SK-N-SH (cell line): ENCODE measurements at regions not wholly inside any gene's neighbourhood (a gene's known extent, or its start where the extent isn't known, plus 50 kb on each side); places are given as distances from the start of the nearest gene placed in this dataset.

ENCODE experiments used
- CTCF ChIA-PET: fragments of 300-600, 350-600 bp; formaldehyde crosslinking; extraction: SDS; loops from one replicate; lab custom pipeline; 2021; lab: Yijun Ruan, JAX
- POLR2A ChIA-PET: fragments of 350-600 bp; sonication (Branson Sonifier 250); formaldehyde crosslinking; extraction: SDS; loops from one replicate; lab custom pipeline; 2020; ENCODE audit warnings: antibody characterized with exemption, inconsistent platforms; lab: Yijun Ruan, JAX
- DNase-seq: peaks from one replicate; pipeline ENCODE4 v3.0.0; 2012
- H2AFZ ChIP-seq: fragments of 200-600 bp; sonication (generic); 2 replicates; pipeline ENCODE4 v1.8.1; 2016; ENCODE audit warnings: antibody characterized with exemption, mild to moderate bottlenecking, low read depth
- H3F3A ChIP-seq: fragments of 200-600 bp; sonication (generic); replicated peaks from 2 replicates; pipeline ENCODE3; 2016; ENCODE audit warnings: antibody characterized with exemption, mild to moderate bottlenecking; ENCODE audit not compliant: insufficient read depth
- H3K27ac ChIP-seq, 2 experiments: fragments of 200-500 bp in 1 of 2; fragments of 200-600 bp in 1 of 2; sonication (Bioruptor generic) in 1 of 2; sonication (generic), shearing (Covaris generic) in 1 of 2; 2 replicates each; pipeline versions ENCODE4 v1.5.1 to v1.6.1; 2014 to 2016; ENCODE audit warnings: low read depth in 2 of 2, inconsistent platforms in 1 of 2, low read length in 1 of 2, mild to moderate bottlenecking in 1 of 2, mixed read lengths in 1 of 2
- H3K27me3 ChIP-seq: fragments of 200-600 bp; sonication (generic), shearing (Covaris generic); 2 replicates; pipeline ENCODE4 v1.6.1; 2016; ENCODE audit warnings: mixed run types; ENCODE audit not compliant: insufficient read depth
- H3K36me3 ChIP-seq, 2 experiments: fragments of 200-500 bp in 1 of 2; fragments of 200-600 bp in 1 of 2; sonication (Bioruptor generic) in 1 of 2; sonication (generic) in 1 of 2; replicated peaks in 1 of 2; 2 replicates each; pipeline versions ENCODE3 to v1.5.1; 2014 to 2016; ENCODE audit warnings: low read length in 1 of 2, mild to moderate bottlenecking in 1 of 2; ENCODE audit not compliant: insufficient read depth in 2 of 2, control insufficient read depth in 1 of 2
- H3K4me1 ChIP-seq, 2 experiments: fragments of 200-500 bp in 1 of 2; fragments of 200-600 bp in 1 of 2; sonication (Bioruptor generic) in 1 of 2; sonication (generic), shearing (Covaris generic) in 1 of 2; 2 replicates each; pipeline versions ENCODE4 v1.5.1 to v1.6.1; 2014 to 2016; ENCODE audit warnings: low read depth in 1 of 2, low read length in 1 of 2, mixed run types in 1 of 2; ENCODE audit not compliant: insufficient read depth in 2 of 2, control insufficient read depth in 1 of 2
- H3K4me2 ChIP-seq: fragments of 200-600 bp; sonication (generic), shearing (Covaris generic); 2 replicates; pipeline ENCODE4 v1.6.1; 2017; ENCODE audit warnings: mixed run types
- H3K4me3 ChIP-seq, 2 experiments: fragments of 200-500 bp in 1 of 2; fragments of 200-600 bp in 1 of 2; sonication (Bioruptor generic) in 1 of 2; sonication (generic), shearing (Covaris generic) in 1 of 2; 2 replicates each; pipeline versions ENCODE4 v1.5.1 to v1.8.1; 2014 to 2016; ENCODE audit warnings: low read depth in 2 of 2, inconsistent platforms in 1 of 2, low read length in 1 of 2, mild to moderate bottlenecking in 1 of 2, mixed read lengths in 1 of 2, moderate library complexity in 1 of 2
- H3K79me2 ChIP-seq: fragments of 200-600 bp; sonication (generic); 2 replicates; pipeline ENCODE4 v1.8.1; 2017; ENCODE audit warnings: mild to moderate bottlenecking; ENCODE audit not compliant: insufficient read depth
- H3K9ac ChIP-seq: fragments of 200-600 bp; sonication (generic); 2 replicates; pipeline ENCODE4 v1.6.1; 2017; ENCODE audit warnings: mixed run types
- H3K9me2 ChIP-seq: fragments of 200-600 bp; sonication (generic); 2 replicates; pipeline ENCODE4 v1.6.1; 2017; ENCODE audit warnings: mixed run types
- H3K9me3 ChIP-seq: fragments of 200-600 bp; sonication (generic); 2 replicates; pipeline ENCODE4 v1.6.1; 2017; ENCODE audit warnings: mixed run types, mild to moderate bottlenecking, moderate library complexity
- H4K20me1 ChIP-seq: fragments of 200-600 bp; sonication (generic); 2 replicates; pipeline ENCODE4 v1.6.1; 2017; ENCODE audit warnings: mild to moderate bottlenecking, mixed run types; ENCODE audit not compliant: insufficient read depth
- CTCF ChIP-seq: fragments of 200-600 bp; sonication (generic); IDR thresholded peaks from 2 replicates; pipeline ENCODE4 v1.6.1; 2017; ENCODE audit warnings: antibody characterized with exemption, mild to moderate bottlenecking, moderate library complexity
- EP300 ChIP-seq, 2 experiments: IDR thresholded peaks; 2 replicates each; pipeline versions ENCODE4 v1.4.0 to v1.6.1; 2012; ENCODE audit warnings: borderline replicate concordance in 1 of 2, low read depth in 1 of 2, low read length in 1 of 2
- GABPA ChIP-seq: IDR thresholded peaks from 2 replicates; pipeline ENCODE4 v1.4.0; 2012; ENCODE audit warnings: low read depth, mild to moderate bottlenecking
- IRF3 ChIP-seq: fragments of 150-350 bp; IDR thresholded peaks from 2 replicates; pipeline ENCODE4 v1.6.1; 2016; ENCODE audit warnings: mild to moderate bottlenecking, low read depth, low read length
- JUND ChIP-seq: IDR thresholded peaks from 2 replicates; pipeline ENCODE4 v1.4.0; 2012
- MAX ChIP-seq: IDR thresholded peaks from 2 replicates; pipeline ENCODE4 v1.4.0; 2012; ENCODE audit warnings: low read depth
- MXI1 ChIP-seq: IDR thresholded peaks from 2 replicates; pipeline ENCODE4 v1.6.1; 2012; ENCODE audit warnings: mild to moderate bottlenecking, low read depth, low read length, improper control_type of control experiment
- POLR2AphosphoS5 ChIP-seq: IDR thresholded peaks from 2 replicates; pipeline ENCODE4 v1.6.1; 2012; ENCODE audit warnings: low read depth, low read length
- RAD21 ChIP-seq: IDR thresholded peaks from 2 replicates; pipeline ENCODE4 v1.6.1; 2012; ENCODE audit warnings: mild to moderate bottlenecking, low read length
- REST ChIP-seq: IDR thresholded peaks from 2 replicates; pipeline ENCODE4 v1.6.1; 2012; ENCODE audit warnings: mild to moderate bottlenecking, low read depth, low read length, moderate library complexity
- SIN3A ChIP-seq: IDR thresholded peaks from 2 replicates; pipeline ENCODE4 v1.6.1; 2012; ENCODE audit warnings: low read depth, mild to moderate bottlenecking, low read length, moderate library complexity, borderline replicate concordance
- SMC3 ChIP-seq: IDR thresholded peaks from 2 replicates; pipeline ENCODE4 v1.6.1; 2012; ENCODE audit warnings: low read depth, low read length, improper control_type of control experiment
- TEAD4 ChIP-seq: IDR thresholded peaks from 2 replicates; pipeline ENCODE4 v1.4.0; 2012; ENCODE audit warnings: mild to moderate bottlenecking, borderline replicate concordance; ENCODE audit not compliant: insufficient read depth
- YY1 ChIP-seq: IDR thresholded peaks from 2 replicates; pipeline ENCODE4 v1.4.0; 2012; ENCODE audit warnings: low read depth, mild to moderate bottlenecking
- WGBS: methylation state at CpG from one replicate; pipeline ENCODE4 v1.1.6; 2017; ENCODE audit warnings: low lambda C conversion rate; 5-methylcytosine and 5-hydroxymethylcytosine counted together
- TF ChIP-seq, protein P1 (sequence below): fragments of 150-350 bp; IDR thresholded peaks from 2 replicates; pipeline ENCODE4 v1.6.1; 2017; ENCODE audit warnings: antibody characterized with exemption, low read length, low read depth, borderline replicate concordance
- TF ChIP-seq, protein P2 (sequence below): IDR thresholded peaks from 2 replicates; pipeline ENCODE4 v1.4.0; 2012; ENCODE audit warnings: low read depth, borderline replicate concordance

- no peaks in the 10 kb centered on the region for H3F3A ChIP-seq
- no peaks in the 10 kb centered on the region for H4K20me1 ChIP-seq
- no peaks in the 10 kb centered on the region for H3K9me2 ChIP-seq
- H3K9ac ChIP-seq, result no peak overlapping the region
- TF ChIP-seq, protein P1, sequence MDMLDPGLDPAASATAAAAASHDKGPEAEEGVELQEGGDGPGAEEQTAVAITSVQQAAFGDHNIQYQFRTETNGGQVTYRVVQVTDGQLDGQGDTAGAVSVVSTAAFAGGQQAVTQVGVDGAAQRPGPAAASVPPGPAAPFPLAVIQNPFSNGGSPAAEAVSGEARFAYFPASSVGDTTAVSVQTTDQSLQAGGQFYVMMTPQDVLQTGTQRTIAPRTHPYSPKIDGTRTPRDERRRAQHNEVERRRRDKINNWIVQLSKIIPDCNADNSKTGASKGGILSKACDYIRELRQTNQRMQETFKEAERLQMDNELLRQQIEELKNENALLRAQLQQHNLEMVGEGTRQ, result no peak
- TF ChIP-seq CTCF, result peak; percentile 49
- TF ChIP-seq SIN3A, result no peak
- peak; percentile 68 for TF ChIP-seq RAD21
- TF ChIP-seq MAX, result no peak
- TF ChIP-seq JUND, result no peak
- TF ChIP-seq TEAD4, result no peak
- H3K4me3 ChIP-seq, result no peak overlapping the region; a peak in 1 of 4 replicates
- peak; percentile 5 for DNase-seq
- no peak overlapping the region for H3K27ac ChIP-seq
- WGBS, result 11% methylated on average over 3 of the region's 3 CpGs
- no peaks in the 10 kb centered on the region for H3K27me3 ChIP-seq
- H3K79me2 ChIP-seq, result no peaks in the 10 kb centered on the region
- H3K4me1 ChIP-seq, result no peaks in the 10 kb centered on the region
- H2AFZ ChIP-seq, result no peak overlapping the region
- POLR2A ChIA-PET, result no interaction called here
- no peaks in the 10 kb centered on the region for H3K9me3 ChIP-seq
- no peak overlapping the region for H3K4me2 ChIP-seq
- H3K36me3 ChIP-seq, result no peaks in the 10 kb centered on the region
- CTCF ChIA-PET, result interaction anchor here (0.6 to 4.3 kb wide), 15 partner anchors 13 to 280 kb away, joined by 3 to 30 read pairs (median 4); no protein-coding TSS in a partner anchor
These were observed 110.1 kb upstream of the GBE1 start for GRCh38 chr3:81871358-81872155.

- 47% methylated on average over 1 of the region's 1 CpG for WGBS
- H4K20me1 ChIP-seq, result no peaks in the 10 kb centered on the region
- H3K79me2 ChIP-seq, result no peaks in the 10 kb centered on the region
- H3K9me3 ChIP-seq, result no peaks in the 10 kb centered on the region
- no peaks in the 10 kb centered on the region for H3K9me2 ChIP-seq
- ChIA-PET POLR2A (no interaction called here), CTCF (no interaction called here)
- H3F3A ChIP-seq, result no peaks in the 10 kb centered on the region
- TF ChIP-seq REST (no peak), POLR2AphosphoS5 (no peak), TEAD4 (no peak), IRF3 (no peak), MXI1 (no peak), SMC3 (no peak), MAX (no peak), RAD21 (no peak), EP300 (IDR thresholded peaks at IDR 0.05; ENCODE audit: borderline replicate concordance in 1 of 2, low read depth in 1 of 2, low read length in 1 of 2) (no peak), YY1 (no peak), GABPA (no peak)
- TF ChIP-seq, protein P2, sequence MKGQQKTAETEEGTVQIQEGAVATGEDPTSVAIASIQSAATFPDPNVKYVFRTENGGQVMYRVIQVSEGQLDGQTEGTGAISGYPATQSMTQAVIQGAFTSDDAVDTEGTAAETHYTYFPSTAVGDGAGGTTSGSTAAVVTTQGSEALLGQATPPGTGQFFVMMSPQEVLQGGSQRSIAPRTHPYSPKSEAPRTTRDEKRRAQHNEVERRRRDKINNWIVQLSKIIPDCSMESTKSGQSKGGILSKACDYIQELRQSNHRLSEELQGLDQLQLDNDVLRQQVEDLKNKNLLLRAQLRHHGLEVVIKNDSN, result no peak
- H3K9ac ChIP-seq, result no peak overlapping the region
- no peak overlapping the region for H3K4me3 ChIP-seq
- H3K27ac ChIP-seq, result no peak overlapping the region
- H3K4me2 ChIP-seq, result no peak overlapping the region
- DNase-seq, result no peak
- H3K4me1 ChIP-seq, result no peaks in the 10 kb centered on the region
- H3K27me3 ChIP-seq, result no peaks in the 10 kb centered on the region
- no peak overlapping the region for H2AFZ ChIP-seq
- no peaks in the 10 kb centered on the region for H3K36me3 ChIP-seq
These were observed 107.9 kb upstream of the GBE1 start for GRCh38 chr3:81869382-81869781.
